ENCODE measurements at regions not wholly inside any gene's neighbourhood (a gene's known extent, or its start where the extent isn't known, plus 50 kb on each side); places are given as distances from the start of the nearest gene placed in this dataset.

- TF ChIP-seq CTCF (IDR thresholded peaks at IDR 0.05): no peak
- no peak for TF ChIP-seq POLR2A (IDR thresholded peaks at IDR 0.05)
- TF ChIP-seq EP300 (IDR thresholded peaks at IDR 0.05): no peak
These were observed 521.6 kb upstream of the MGMT start for GRCh38 chr10:128945398-128945797.

Data from sigmoid colon (tissue), 4 donors.